Endothelial cell of umbilical vein (primary cell): ENCODE measurements at regions not wholly inside any gene's neighbourhood (a gene's known extent, or its start where the extent isn't known, plus 50 kb on each side); places are given as distances from the start of the nearest gene placed in this dataset.

Source experiments
- BruUV-seq: library from RNA; stranded (reverse); fragments of 400-500 nt; replicated peaks from 2 replicates; lab custom pipeline; 2021; lab: Mats Ljungman, UMichigan
- CTCF ChIA-PET: fragments of 300-600, 350-600 bp; sonication (Branson Sonifier 250); formaldehyde crosslinking; loops from one replicate; lab custom pipeline; 2021; ENCODE audit warnings: antibody characterized with exemption, inconsistent platforms; lab: Charles Lee
- POLR2A ChIA-PET: fragments of 300-600, 350-600 bp; sonication (Branson Sonifier 250); formaldehyde crosslinking; loops from one replicate; lab custom pipeline; 2021; ENCODE audit warnings: antibody characterized with exemption, inconsistent platforms; lab: Charles Lee
- DNase-seq: peaks from one replicate; pipeline ENCODE4 v3.0.0-alpha.2; 2011; ENCODE audit warnings: low read depth, low spot score
- FAIRE-seq: peaks from 2 replicates; lab custom pipeline; 2011; peaks lifted over from hg19 to GRCh38; lab: Jason Lieb, UNC
- H2AFZ ChIP-seq: 2 replicates; pipeline ENCODE4 v1.6.0; 2012; ENCODE audit warnings: low read depth, low read length, control low read depth, inconsistent platforms
- H3K27ac ChIP-seq: 2 replicates; pipeline ENCODE4 v1.5.1; 2011; ENCODE audit warnings: low read depth, mild to moderate bottlenecking, control low read depth, low read length, moderate library complexity; ENCODE audit not compliant: insufficient read depth
- H3K27me3 ChIP-seq, 2 experiments: 2 replicates each; pipeline versions ENCODE4 v1.6.0 to v1.6.1; 2011; ENCODE audit warnings: low read length in 2 of 2, mixed read lengths in 1 of 2; ENCODE audit not compliant: control insufficient read depth in 2 of 2, insufficient read depth in 2 of 2
- H3K36me3 ChIP-seq, 2 experiments: 2 replicates in 1 of 2; 3 replicates in 1 of 2; pipeline ENCODE4 v1.5.1; 2011; ENCODE audit warnings: low read length in 2 of 2, mild to moderate bottlenecking in 1 of 2, moderate library complexity in 1 of 2; ENCODE audit not compliant: control insufficient read depth in 2 of 2, insufficient read depth in 2 of 2; ENCODE audit errors: extremely low read depth in 1 of 2
- H3K4me1 ChIP-seq: 3 replicates; pipeline ENCODE4 v1.5.1; 2011; ENCODE audit warnings: mild to moderate bottlenecking, low read length; ENCODE audit not compliant: control insufficient read depth, insufficient read depth; ENCODE audit errors: extremely low read depth
- H3K4me2 ChIP-seq: 2 replicates; pipeline ENCODE4 v1.6.1; 2011; ENCODE audit warnings: low read length, control low read depth, mixed read lengths; ENCODE audit not compliant: insufficient read depth
- H3K4me3 ChIP-seq, 3 experiments: fragments of 200-600 bp in 1 of 3; sonication (generic), shearing (Covaris generic) in 1 of 3; replicated peaks in 1 of 3; 2 replicates each; pipeline ENCODE4 v1.5.1; 2011 to 2016; ENCODE audit warnings: control low read depth in 3 of 3, low read length in 3 of 3, mild to moderate bottlenecking in 2 of 3, inconsistent platforms in 1 of 3, low read depth in 1 of 3, moderate library complexity in 1 of 3; ENCODE audit not compliant: insufficient read depth in 1 of 3
- H3K79me2 ChIP-seq: 2 replicates; pipeline ENCODE4 v1.6.0; 2012; ENCODE audit warnings: low read length, inconsistent platforms; ENCODE audit not compliant: control insufficient read depth, insufficient read depth
- H3K9ac ChIP-seq: replicated peaks from 2 replicates; pipeline ENCODE3; 2011; ENCODE audit warnings: low read length, control low read depth; ENCODE audit not compliant: insufficient read depth; ENCODE audit errors: extremely low read depth
- H3K9me1 ChIP-seq: replicated peaks from 3 replicates; pipeline ENCODE4 v1.6.0; 2011; ENCODE audit warnings: mild to moderate bottlenecking, low read length; ENCODE audit not compliant: control insufficient read depth, insufficient read depth; ENCODE audit errors: extremely low read depth
- H3K9me3 ChIP-seq: replicated peaks from 2 replicates; pipeline ENCODE4 v1.5.1; 2012; ENCODE audit warnings: low read length, inconsistent platforms; ENCODE audit not compliant: control insufficient read depth, insufficient read depth
- H4K20me1 ChIP-seq: replicated peaks from 2 replicates; pipeline ENCODE3; 2011; ENCODE audit warnings: mild to moderate bottlenecking, low read length; ENCODE audit not compliant: control insufficient read depth, insufficient read depth; ENCODE audit errors: extremely low read depth
- EZH2 ChIP-seq: IDR thresholded peaks from 2 replicates; pipeline ENCODE4 v1.6.1; 2012; ENCODE audit warnings: borderline replicate concordance, low read depth, mild to moderate bottlenecking, moderate library complexity, low read length, inconsistent platforms; ENCODE audit not compliant: severe bottlenecking
- FOS ChIP-seq: IDR thresholded peaks from 2 replicates; pipeline ENCODE4 v1.6.1; 2011; ENCODE audit warnings: mild to moderate bottlenecking, low read length, moderate library complexity, borderline replicate concordance; ENCODE audit not compliant: insufficient read depth
- GATA2 ChIP-seq: IDR thresholded peaks from 2 replicates; pipeline ENCODE4 v1.7.0; 2011; ENCODE audit warnings: low read depth, mild to moderate bottlenecking, moderate library complexity, mixed read lengths, low read length; ENCODE audit not compliant: insufficient read length, insufficient read depth
- JUN ChIP-seq: IDR thresholded peaks from 2 replicates; pipeline ENCODE4 v1.6.1; 2011; ENCODE audit warnings: borderline replicate concordance, low read depth; ENCODE audit not compliant: insufficient read length, insufficient read depth
- MAX ChIP-seq: IDR thresholded peaks from 2 replicates; pipeline ENCODE4 v1.6.1; 2011; ENCODE audit not compliant: insufficient read depth, insufficient read length
- MYC ChIP-seq: IDR thresholded peaks from one replicate; pipeline ENCODE4 v1.6.1; 2011; ENCODE audit warnings: mild to moderate bottlenecking, low read depth, low read length
- POLR2A ChIP-seq: IDR thresholded peaks from 2 replicates; pipeline ENCODE4 v1.6.1; 2012; ENCODE audit warnings: low read depth, mild to moderate bottlenecking, control low read depth, low read length
- POLR2AphosphoS5 ChIP-seq: IDR thresholded peaks from 2 replicates; pipeline ENCODE4 v1.6.1; 2012; ENCODE audit warnings: low read depth, mild to moderate bottlenecking, control low read depth, low read length, moderate library complexity; ENCODE audit not compliant: insufficient read depth
- dilution Hi-C: fragments of 300-500 bp; cut with MboI; formaldehyde crosslinking; loops from one replicate; pipeline ENCODE4 v1.15.0; 2019; ENCODE audit warnings: low sequenced_read_pairs; ENCODE audit not compliant: extremely low pct_ligation_motif_present
- intact Hi-C: fragments of 100-400 bp; cut with micrococcal nuclease; formaldehyde crosslinking; loops from one replicate; pipeline ENCODE4 v1.10.0; 2022
- TF ChIP-seq, protein P1 (sequence below), 2 donors: IDR thresholded peaks; 1 replicate in 1 of 2; 2 replicates in 1 of 2; pipeline ENCODE4 v1.5.1; 2011; ENCODE audit warnings: low read length in 2 of 2, mild to moderate bottlenecking in 2 of 2, moderate library complexity in 2 of 2, control low read depth in 1 of 2, inconsistent platforms in 1 of 2, low read depth in 1 of 2; ENCODE audit not compliant: insufficient read depth in 1 of 2; ENCODE audit errors: extremely low read depth in 1 of 2

DNA sequence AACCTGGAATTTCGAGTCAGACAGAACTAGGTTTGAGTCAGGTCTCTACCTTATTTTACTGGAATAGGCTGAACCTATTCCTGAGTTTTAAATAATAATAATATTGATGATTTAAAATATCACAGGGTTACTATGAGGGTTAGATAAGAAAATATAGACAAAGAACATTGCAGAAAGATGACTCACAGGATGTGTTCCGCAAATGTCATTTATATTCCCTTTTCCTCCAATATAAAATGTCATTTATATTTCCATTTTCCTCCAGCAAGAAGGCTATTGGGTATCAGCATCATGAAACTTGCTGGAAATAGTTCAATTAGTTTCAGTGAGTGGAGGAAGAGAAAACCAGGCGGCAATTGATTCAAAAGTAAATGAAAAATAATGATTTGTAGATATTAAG, 163.9 kb upstream of the RASSF8 start:
- intact Hi-C loops: loop anchor here (1.0 kb wide), 1 partner anchor 203 kb away; no protein-coding TSS in a partner anchor
- dilution Hi-C loops: no loop called here
- ChIA-PET POLR2A (no interaction called here), CTCF (no interaction called here)
- FAIRE-seq: peak; percentile 52
- no peaks in the 10 kb centered on the region for H3K27me3 ChIP-seq
- no TSS peak for BruUV-seq
- H4K20me1 ChIP-seq: no peaks in the 10 kb centered on the region
- no peak overlapping the region for H3K4me3 ChIP-seq
- no peaks in the 10 kb centered on the region for H3K79me2 ChIP-seq
- TF ChIP-seq, protein P1, sequence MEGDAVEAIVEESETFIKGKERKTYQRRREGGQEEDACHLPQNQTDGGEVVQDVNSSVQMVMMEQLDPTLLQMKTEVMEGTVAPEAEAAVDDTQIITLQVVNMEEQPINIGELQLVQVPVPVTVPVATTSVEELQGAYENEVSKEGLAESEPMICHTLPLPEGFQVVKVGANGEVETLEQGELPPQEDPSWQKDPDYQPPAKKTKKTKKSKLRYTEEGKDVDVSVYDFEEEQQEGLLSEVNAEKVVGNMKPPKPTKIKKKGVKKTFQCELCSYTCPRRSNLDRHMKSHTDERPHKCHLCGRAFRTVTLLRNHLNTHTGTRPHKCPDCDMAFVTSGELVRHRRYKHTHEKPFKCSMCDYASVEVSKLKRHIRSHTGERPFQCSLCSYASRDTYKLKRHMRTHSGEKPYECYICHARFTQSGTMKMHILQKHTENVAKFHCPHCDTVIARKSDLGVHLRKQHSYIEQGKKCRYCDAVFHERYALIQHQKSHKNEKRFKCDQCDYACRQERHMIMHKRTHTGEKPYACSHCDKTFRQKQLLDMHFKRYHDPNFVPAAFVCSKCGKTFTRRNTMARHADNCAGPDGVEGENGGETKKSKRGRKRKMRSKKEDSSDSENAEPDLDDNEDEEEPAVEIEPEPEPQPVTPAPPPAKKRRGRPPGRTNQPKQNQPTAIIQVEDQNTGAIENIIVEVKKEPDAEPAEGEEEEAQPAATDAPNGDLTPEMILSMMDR (IDR thresholded peaks at IDR 0.05; ENCODE audit: extremely low read depth in 1 of 2, insufficient read depth in 1 of 2, low read depth in 1 of 2, low read length in 2 of 2): no peak
- TF ChIP-seq POLR2AphosphoS5 (no peak), GATA2 (peak; percentile 51), JUN (peak; percentile 86), POLR2A (no peak), MYC (no peak), MAX (no peak), FOS (peak; percentile 74), EZH2 (no peak)
- H3K27ac ChIP-seq: peak overlapping the region; percentile 85
- no peak overlapping the region for H2AFZ ChIP-seq
- DNase-seq: peak; percentile 65
- H3K36me3 ChIP-seq: no peaks in the 10 kb centered on the region
- H3K4me2 ChIP-seq: peak overlapping the region; percentile 13
- H3K9ac ChIP-seq: peak overlapping the region; percentile 29
- no peaks in the 10 kb centered on the region for H3K9me3 ChIP-seq
- peaks cover 24% of the 10 kb centered on the region for H3K4me1 ChIP-seq
- H3K9me1 ChIP-seq: no peaks in the 10 kb centered on the region
